NCI-H2227 (cell line): ENCODE measurements at regions not wholly inside any gene's neighbourhood (a gene's known extent, or its start where the extent isn't known, plus 50 kb on each side); places are given as distances from the start of the nearest gene placed in this dataset.

Experiments
- DNase-seq: peaks from one replicate; lab custom pipeline; 2025; ENCODE audit not compliant: unreplicated experiment; lab: John Stamatoyannopoulos, UW

DNA sequence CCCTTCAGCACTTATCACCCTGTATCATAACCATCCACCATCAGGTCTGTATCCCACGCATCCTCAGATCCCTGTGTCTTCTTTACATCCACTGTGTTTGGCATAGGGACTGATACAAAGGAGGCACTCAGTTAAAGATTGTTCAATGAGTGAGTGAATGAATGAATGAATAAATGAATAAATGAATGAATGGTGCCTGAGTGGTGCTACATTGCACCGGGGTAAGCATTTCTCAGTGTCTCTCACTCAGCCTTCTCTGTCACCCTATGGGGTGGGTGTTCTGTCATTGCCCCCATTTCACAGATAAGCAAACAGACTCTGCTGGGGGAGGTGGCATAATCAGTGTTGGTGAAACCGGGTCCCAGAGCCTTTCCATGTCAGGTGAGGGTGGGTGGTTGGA, 56.6 kb upstream of the ID3 start:
- no peak for DNase-seq

DNA sequence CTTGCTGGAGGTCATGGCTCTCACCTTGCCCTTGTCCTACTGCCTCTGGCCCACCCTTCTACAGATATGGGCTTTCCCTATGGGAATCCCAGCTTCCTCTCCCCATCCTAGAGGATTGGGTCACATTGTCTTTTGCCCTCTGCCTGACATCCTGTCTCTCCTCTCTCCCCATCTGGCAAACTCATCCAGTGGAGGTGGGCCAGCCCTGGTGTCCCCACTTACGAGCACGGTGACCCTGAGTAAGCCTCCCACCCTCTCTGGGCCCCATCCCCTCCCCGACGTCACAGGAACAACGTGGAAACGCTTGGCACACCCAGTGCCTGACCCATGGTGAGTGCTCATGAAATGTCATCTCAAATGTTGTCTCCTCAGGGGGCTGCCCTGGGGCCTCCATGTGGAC, 56.1 kb upstream of the ID3 start:
- DNase-seq = no peak

- no peak for DNase-seq
These were observed 54.8 kb upstream of the ID3 start for GRCh38 chr1:23614032-23614660.

DNA sequence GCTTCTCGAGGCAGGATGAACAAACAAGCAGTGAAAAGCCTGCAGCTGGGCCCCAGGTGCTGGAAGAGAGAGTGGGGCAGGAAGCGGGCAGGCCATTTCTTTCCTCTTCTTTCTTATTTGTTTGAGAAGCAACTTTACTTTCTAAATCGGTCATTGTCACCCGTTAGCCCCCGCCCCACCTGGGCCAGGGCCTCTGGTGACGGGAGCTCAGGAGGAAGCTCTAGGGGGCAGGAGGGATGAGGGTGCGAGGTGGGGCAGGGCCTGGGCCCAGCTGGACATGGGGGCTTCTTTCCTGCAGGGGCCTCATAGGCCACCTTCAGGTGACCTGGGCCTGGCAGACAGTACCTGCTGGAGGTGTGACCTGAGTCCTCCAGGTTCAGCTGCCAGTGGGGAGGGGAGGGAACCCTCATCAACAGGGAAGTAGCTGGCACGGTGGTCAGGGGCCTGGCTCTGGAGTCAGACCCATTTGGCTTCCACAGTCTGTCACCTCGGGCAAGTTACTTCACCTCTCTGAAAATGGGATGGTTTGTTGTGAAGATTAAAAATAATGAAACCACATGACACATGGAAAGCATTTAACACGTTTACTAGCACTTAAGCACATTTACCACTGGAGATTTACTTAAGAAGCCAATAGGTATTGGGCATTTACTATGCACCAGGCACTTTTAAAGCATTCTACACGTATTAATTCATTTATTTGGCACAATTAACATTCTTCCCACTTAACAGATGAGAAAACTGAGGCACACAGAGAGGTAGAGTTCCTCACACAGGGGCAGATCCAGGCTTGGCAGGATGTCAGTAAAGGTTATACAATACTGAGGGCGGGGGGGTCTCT, 54.1 kb upstream of the ID3 start:
- no peak for DNase-seq

DNA sequence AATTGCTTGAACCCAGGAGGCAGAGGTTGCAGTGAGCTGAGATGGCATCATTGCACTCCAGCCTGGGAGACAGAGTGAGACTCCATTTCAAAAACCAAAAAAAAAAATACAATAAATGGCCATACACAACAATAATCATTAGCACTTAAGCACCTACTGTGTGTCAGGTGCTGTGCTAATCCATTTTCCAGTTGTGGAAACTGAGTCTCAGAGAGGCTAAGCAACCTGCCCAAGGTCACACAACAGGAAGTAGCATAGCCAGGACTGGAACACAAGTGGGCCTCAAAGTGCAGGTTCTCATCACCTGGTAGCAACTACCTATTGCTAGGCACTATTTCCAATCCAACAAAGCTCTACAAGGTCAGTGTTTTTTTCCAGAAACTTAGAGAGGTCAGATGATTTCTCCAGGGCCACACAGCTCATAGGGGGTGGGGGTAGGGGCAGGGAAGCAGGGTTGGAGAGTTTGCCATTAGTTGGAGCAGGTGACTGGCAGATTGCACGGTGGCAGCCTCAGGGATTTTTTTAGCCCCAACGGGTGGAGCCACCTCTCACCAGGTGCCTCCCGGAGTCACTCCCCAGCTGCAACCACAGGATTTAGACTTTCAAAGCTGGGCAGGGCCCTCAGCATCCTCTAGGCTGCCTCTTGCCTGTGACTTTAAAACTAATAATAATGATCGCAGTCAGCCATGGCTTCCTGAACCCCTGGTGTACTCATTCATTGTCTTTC, 52.5 kb upstream of the ID3 start:
- DNase-seq = no peak

DNA sequence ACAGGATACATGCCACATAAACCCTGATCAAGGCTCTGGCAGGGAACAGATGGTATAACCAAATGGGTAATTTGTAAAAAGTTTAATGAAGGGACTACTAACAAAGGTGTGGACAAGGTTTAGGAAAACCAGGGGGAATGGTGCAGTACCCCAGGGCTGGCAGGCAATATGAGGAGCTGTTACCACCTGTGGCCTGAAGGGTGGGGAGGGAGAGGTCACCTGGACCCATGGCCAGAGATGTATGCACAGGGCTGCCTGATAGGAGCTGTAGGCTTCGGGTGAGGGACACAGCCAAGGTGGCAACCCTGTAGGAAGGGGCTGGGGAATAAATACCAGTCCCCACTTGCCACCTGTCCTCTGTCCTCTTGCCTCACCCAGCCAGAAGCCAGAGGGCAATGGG, 51.4 kb upstream of the ID3 start:
- no peak for DNase-seq

DNA sequence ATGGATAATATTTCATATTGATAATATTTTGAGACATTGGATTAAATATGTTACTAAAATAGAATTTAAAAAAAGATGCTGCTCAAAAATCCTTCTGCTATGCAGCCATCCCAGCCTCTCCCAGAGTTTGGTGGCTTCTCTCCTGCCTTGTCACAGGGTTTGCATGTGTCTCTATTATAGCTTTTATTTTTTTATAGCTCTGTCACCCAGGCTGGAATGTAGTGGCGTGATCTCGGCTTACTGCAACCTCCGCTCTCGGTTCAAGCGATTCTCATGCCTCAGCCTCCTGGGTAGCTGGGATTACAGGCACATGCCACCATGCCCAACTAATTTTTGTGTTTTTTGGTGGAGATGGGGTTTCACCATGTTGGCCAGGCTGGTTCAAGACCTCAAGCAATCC, 50.7 kb upstream of the ID3 start:
- no peak for DNase-seq
